GM12874 (cell line): ENCODE measurements at regions not wholly inside any gene's neighbourhood (a gene's known extent, or its start where the extent isn't known, plus 50 kb on each side); places are given as distances from the start of the nearest gene placed in this dataset.

Experiments used
- TF ChIP-seq, protein P1 (sequence below): IDR thresholded peaks from 2 replicates; pipeline ENCODE4 v1.5.1; 2011; ENCODE audit warnings: low read depth, mild to moderate bottlenecking, control low read depth, low read length, moderate library complexity; ENCODE audit not compliant: insufficient read depth

DNA sequence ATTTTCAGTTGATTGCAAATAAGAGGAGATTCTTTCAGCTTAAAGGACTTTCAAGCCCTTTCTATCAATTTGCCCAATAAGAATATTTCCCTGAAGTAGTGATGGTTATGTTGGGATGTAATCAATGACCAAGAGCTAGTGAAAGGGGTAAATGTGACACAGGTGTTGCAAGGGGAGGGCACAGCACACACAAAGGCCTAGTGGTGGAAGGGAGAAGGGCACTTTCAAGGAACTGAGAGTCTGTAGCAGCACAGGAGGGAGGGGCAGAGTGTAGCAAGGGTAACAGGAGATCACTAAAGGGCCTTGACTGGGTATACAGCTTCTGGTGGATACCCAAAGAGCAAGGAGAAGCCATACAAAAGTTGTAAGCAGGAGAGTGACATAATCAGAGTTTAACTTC, 217.8 kb upstream of the ARHGEF26 start:
- TF ChIP-seq, protein P1, sequence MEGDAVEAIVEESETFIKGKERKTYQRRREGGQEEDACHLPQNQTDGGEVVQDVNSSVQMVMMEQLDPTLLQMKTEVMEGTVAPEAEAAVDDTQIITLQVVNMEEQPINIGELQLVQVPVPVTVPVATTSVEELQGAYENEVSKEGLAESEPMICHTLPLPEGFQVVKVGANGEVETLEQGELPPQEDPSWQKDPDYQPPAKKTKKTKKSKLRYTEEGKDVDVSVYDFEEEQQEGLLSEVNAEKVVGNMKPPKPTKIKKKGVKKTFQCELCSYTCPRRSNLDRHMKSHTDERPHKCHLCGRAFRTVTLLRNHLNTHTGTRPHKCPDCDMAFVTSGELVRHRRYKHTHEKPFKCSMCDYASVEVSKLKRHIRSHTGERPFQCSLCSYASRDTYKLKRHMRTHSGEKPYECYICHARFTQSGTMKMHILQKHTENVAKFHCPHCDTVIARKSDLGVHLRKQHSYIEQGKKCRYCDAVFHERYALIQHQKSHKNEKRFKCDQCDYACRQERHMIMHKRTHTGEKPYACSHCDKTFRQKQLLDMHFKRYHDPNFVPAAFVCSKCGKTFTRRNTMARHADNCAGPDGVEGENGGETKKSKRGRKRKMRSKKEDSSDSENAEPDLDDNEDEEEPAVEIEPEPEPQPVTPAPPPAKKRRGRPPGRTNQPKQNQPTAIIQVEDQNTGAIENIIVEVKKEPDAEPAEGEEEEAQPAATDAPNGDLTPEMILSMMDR: peak; percentile 37

DNA sequence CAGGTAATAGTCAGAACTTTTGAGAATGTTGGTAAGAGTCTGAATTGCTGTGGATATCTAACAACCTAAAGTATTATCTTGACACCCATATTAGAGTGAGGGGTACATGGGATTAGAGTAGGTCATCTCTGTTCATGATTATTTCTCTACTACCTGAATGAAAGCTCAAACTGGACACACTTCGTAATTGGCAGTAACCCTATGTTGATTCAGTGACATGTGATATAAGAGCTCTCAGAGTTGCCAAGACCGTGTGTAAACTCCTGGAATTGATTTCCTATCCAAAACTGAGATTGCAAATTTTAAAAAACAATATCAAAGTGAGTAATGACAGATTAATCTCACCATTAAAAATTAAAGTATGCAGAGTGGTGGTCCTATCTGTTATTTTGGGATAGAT, 214.8 kb upstream of the ARHGEF26 start:
- TF ChIP-seq, protein P1: no peak

DNA sequence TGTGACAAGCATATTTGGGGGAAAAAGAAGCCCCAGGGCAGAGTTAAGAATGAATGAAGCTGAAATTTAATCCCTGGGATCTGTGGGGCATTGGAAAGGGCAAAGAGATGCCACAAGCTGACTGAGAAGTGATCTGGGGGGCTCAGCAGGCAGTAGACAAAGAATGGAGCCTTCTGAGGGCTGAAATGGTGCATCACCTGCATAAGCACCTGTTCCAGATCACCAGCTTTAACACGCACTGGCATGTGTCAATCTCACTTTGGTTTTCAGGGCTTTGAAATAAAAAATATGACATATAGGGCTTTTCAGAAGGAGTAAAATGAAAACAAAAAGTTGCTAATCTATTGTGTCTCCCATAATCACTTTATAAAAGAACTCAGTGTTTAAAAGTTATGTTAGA, 210.8 kb upstream of the ARHGEF26 start:
- TF ChIP-seq, protein P1: no peak

DNA sequence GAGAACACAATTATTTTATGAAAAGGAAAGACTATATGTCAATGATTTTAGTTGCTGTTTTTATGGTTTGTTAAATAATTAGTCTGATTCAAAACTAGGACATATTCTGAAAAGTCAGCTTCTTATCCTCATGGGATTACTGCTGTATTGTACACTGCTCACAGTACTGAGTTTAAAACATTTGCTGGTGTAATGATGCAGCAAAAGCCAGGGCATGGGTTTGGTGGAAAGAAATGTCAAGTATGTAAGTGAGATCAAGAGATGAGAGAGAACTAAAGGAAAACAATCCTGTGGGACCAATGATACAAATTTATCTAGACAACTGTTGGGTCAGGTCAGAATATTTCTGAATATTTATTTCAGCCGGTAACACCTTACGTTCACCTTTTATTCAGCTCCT, 210.1 kb upstream of the ARHGEF26 start:
- TF ChIP-seq, protein P1: no peak

DNA sequence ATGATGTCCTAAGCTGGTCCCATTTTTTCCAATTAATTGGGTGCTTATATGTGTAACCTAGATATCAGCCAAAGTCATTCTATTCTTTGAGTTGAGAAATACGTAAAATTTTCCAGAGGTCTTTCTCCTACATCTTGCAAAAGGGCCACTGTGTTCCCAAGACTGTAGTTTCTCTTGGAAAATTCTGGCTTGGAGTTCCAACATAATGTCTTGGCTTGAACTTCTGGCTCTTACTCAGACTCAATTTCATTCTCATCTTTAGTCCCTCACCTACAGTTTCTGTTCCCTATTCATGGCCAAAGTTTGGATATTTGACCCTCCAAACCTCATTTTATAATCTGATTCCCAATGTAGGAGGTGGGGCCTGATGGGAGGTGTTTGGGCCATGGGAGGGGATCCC, 201.4 kb upstream of the ARHGEF26 start:
- TF ChIP-seq, protein P1: no peak

DNA sequence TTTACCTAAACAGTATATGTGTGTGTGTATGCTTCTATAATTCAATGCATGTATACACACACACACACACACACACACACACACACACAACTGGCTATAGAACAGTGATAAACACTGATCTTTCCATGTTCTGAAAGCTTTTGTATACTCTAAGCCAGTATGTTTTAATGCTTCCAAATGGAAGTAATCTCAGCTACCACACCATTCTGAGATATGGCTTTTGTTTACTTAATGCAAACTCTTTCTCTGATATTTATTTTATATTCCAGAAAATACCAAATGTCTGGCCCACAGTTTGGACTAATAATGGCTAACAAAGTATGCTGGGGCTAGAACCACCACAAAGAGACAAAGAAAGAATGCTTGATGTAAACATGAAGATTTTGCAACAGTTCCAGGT, 199.4 kb upstream of the ARHGEF26 start:
- TF ChIP-seq, protein P1: no peak

DNA sequence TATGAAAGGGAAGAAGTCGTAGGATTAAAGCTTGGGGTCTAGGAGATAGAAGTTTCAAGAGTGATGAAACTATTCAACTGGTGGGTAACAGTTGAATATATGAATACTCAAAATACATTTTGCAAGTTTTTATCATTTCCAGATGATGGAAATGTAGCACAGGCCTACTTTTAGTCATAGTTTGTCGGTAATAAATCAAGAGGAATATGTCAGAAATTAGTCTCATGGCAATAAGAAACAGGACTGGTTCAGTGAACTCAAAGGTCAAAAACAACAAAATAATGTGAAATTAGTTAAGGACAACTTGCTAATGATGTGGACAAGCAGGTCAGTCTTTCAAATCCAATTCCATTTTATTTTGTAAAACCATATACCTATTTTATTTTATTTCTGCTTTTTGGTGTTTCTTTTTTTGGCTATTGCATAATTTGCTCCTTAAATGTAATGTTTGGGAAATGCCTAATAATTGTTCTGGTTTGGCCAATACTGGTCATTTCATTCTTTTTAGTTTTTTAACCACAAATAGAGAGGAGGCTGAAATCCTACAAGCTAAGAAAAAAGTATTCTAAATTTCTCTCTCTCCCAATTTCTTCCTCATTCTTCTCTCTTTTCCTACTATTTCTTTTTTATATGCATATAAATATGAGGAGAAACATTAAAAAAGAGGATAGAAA, 195.2 kb upstream of the ARHGEF26 start:
- TF ChIP-seq, protein P1: no peak
